K562 (cell line): ENCODE measurements at regions not wholly inside any gene's neighbourhood (a gene's known extent, or its start where the extent isn't known, plus 50 kb on each side); places are given as distances from the start of the nearest gene placed in this dataset.

Experiments
- ATAC-seq: fragments of 200-7000 bp; cut with Tn5 transposase; 3 replicates; pipeline ENCODE4 v1.9.1; 2020; ENCODE audit warnings: moderate library complexity
- BruUV-seq: library from RNA; stranded (reverse); fragments of 400-500 nt; replicated peaks from 2 replicates; lab custom pipeline; 2021; lab: Mats Ljungman, UMichigan
- CTCF ChIA-PET: fragments of 300-600 bp; formaldehyde crosslinking; extraction: SDS; loops from one replicate; lab custom pipeline; 2021; ENCODE audit warnings: low intra/inter-chr PET ratio; lab: Yijun Ruan, JAX
- POLR2A ChIA-PET: fragments of 300-600, 350-650 bp; sonication (Branson Sonifier 250); formaldehyde crosslinking; extraction: SDS; loops from one replicate; lab custom pipeline; 2021; ENCODE audit warnings: antibody characterized with exemption, inconsistent platforms; lab: Yijun Ruan, JAX
- DNase-seq, 4 experiments: peaks; one replicate each; pipeline versions ENCODE4 v3.0.0 to v3.0.0-alpha.2; 2011 to 2018; ENCODE audit warnings: low spot score in 3 of 4, mixed read lengths in 3 of 4; ENCODE audit errors: extremely low read depth in 1 of 4
- FAIRE-seq: peaks from 2 replicates; lab custom pipeline; 2011; peaks lifted over from hg19 to GRCh38; lab: Jason Lieb, UNC
- H2AFZ ChIP-seq: 2 replicates; pipeline ENCODE4 v1.6.0; 2011; ENCODE audit warnings: low read depth, low read length, control low read depth, inconsistent platforms
- H3K27ac ChIP-seq: fragments of 200-600 bp; 3 replicates; pipeline ENCODE4 v1.8.0; 2011; ENCODE audit warnings: low read depth, mild to moderate bottlenecking, control low read depth, inconsistent platforms, low read length, moderate library complexity, mixed read lengths; ENCODE audit errors: extremely low read depth
- H3K27me3 ChIP-seq, 2 experiments: fragments of 300-600 bp in 1 of 2; 2 replicates in 1 of 2; 3 replicates in 1 of 2; pipeline versions ENCODE4 v1.6.0 to v1.8.0; 2011; ENCODE audit warnings: inconsistent platforms in 2 of 2, low read length in 2 of 2, mild to moderate bottlenecking in 1 of 2, mixed read lengths in 1 of 2, moderate library complexity in 1 of 2; ENCODE audit not compliant: control insufficient read depth in 2 of 2, insufficient read depth in 2 of 2
- H3K36me3 ChIP-seq: fragments of 300-600 bp; 3 replicates; pipeline ENCODE4 v1.8.0; 2011; ENCODE audit warnings: mild to moderate bottlenecking, low read length, inconsistent platforms; ENCODE audit not compliant: control insufficient read depth, insufficient read depth
- H3K4me1 ChIP-seq, 2 experiments: fragments of 200-600 bp in 1 of 2; replicated peaks in 1 of 2; 2 replicates in 1 of 2; 3 replicates in 1 of 2; pipeline versions ENCODE4 v1.5.1 to v1.8.0; 2011; ENCODE audit warnings: inconsistent platforms in 2 of 2, low read length in 2 of 2, mild to moderate bottlenecking in 1 of 2, mixed read lengths in 1 of 2, moderate library complexity in 1 of 2; ENCODE audit not compliant: control insufficient read depth in 2 of 2, insufficient read depth in 2 of 2
- H3K4me2 ChIP-seq: 2 replicates; pipeline ENCODE4 v1.6.1; 2011; ENCODE audit warnings: low read length, control low read depth, inconsistent platforms, mixed read lengths; ENCODE audit not compliant: insufficient read depth
- H3K4me3 ChIP-seq: fragments of 200-600 bp; sonication (generic), shearing (Covaris generic); 2 replicates; pipeline ENCODE4 v1.5.1; 2016; ENCODE audit warnings: control low read depth, inconsistent platforms
- H3K79me2 ChIP-seq: fragments of 200-600 bp; 3 replicates; pipeline ENCODE4 v1.8.0; 2011; ENCODE audit warnings: low read length, inconsistent platforms; ENCODE audit not compliant: control insufficient read depth, insufficient read depth
- H3K9ac ChIP-seq, 2 experiments: 2 replicates each; pipeline versions ENCODE4 v1.6.0 to v1.6.1; 2011; ENCODE audit warnings: low read depth in 2 of 2, low read length in 2 of 2, control low read depth in 1 of 2, inconsistent platforms in 1 of 2, mild to moderate bottlenecking in 1 of 2, mixed read lengths in 1 of 2; ENCODE audit not compliant: insufficient read depth in 1 of 2
- H3K9me1 ChIP-seq: one replicate; pipeline ENCODE4 v1.6.0; 2011; ENCODE audit warnings: inconsistent platforms, mild to moderate bottlenecking, low read length, moderate library complexity; ENCODE audit not compliant: control insufficient read depth, insufficient read depth
- H3K9me3 ChIP-seq: replicated peaks from 2 replicates; pipeline ENCODE4 v1.5.1; 2011; ENCODE audit warnings: low read depth, low read length, inconsistent platforms; ENCODE audit not compliant: control insufficient read depth, insufficient read depth
- H4K20me1 ChIP-seq: replicated peaks from 2 replicates; pipeline ENCODE4 v1.6.1; 2011; ENCODE audit warnings: low read length, inconsistent platforms, mixed read lengths; ENCODE audit not compliant: control insufficient read depth, insufficient read depth
- EP300 ChIP-seq: IDR thresholded peaks from 2 replicates; pipeline ENCODE4 v1.6.1; 2012; ENCODE audit warnings: low read length, improper control_type of control experiment
- RHOXF2B ChIP-seq: fragments of 250-450 bp; sonication (Bioruptor Pico); conservative IDR thresholded peaks from 2 replicates; pipeline ENCODE4 v1.5.1; 2021
- SRSF9 ChIP-seq: fragments of 200-400 bp; formaldehyde crosslinking; IDR thresholded peaks from 2 replicates; pipeline ENCODE4 v1.6.1; 2017; ENCODE audit warnings: low read depth, low read length, borderline replicate concordance
- whole genome bisulfite sequencing: fragments of 100-300 bp; shearing (Covaris generic); methylation state at CpG from one replicate; pipeline ENCODE4 v1.1.6; 2016; ENCODE audit warnings: low coverage, mixed read lengths; ENCODE audit not compliant: insufficient coverage; ENCODE audit errors: missing lambda C conversion rate; 5-methylcytosine and 5-hydroxymethylcytosine counted together
- in situ Hi-C: fragments of 300-500 bp; cut with MboI; formaldehyde crosslinking; loops from 4 replicates; pipeline ENCODE4 v1.15.0; 2018; ENCODE audit warnings: inconsistent platforms, mixed read lengths
- intact Hi-C: fragments of 100-400 bp; cut with micrococcal nuclease; formaldehyde crosslinking; loops from 2 replicates; pipeline ENCODE4 v1.14.2; 2022
- TF ChIP-seq, protein P1 (sequence below): fragments of 250-450 bp; sonication (Bioruptor Pico); IDR thresholded peaks from 2 replicates; pipeline ENCODE4 v1.5.0; 2020; ENCODE audit warnings: mild to moderate bottlenecking
- TF ChIP-seq, protein P2 (sequence below): fragments of 450-650 bp; IDR thresholded peaks from 2 replicates; pipeline ENCODE4 v1.6.1; 2016; ENCODE audit warnings: mild to moderate bottlenecking, moderate library complexity
- TF ChIP-seq, protein P3 (sequence below): sonication (generic); formaldehyde crosslinking; IDR thresholded peaks from 2 replicates; pipeline ENCODE4 v1.8.0; 2023; ENCODE audit warnings: mild to moderate bottlenecking, missing genetic modification reagents

DNA sequence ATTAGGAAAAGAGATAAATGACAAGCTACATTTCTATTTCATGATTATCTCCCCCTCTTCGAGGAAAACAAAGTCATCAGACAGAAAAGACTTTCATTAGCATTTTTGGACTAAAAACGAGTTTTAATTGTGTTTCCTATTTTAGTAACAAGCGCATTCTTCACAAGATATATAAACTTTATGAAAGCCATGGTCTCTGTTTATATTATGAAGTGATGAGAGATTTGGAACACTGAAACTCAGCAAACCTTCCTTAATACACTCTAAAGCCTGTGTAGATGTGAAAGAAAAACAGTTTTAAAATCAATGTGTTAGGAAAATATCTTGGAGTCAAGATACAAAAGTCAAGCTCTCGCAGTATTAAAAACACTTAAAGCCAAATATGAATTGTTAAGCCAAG is 539.1 kb downstream of the LRFN5 start:
- no peaks in the 10 kb centered on the region for H3K9me3 ChIP-seq
- no peak for ATAC-seq
- no peaks in the 10 kb centered on the region for H3K9me1 ChIP-seq
- POLR2A ChIA-PET: no interaction called here
- no peak for FAIRE-seq
- no peak overlapping the region for H3K4me2 ChIP-seq
- no peaks in the 10 kb centered on the region for H3K79me2 ChIP-seq
- no peaks in the 10 kb centered on the region for H3K27me3 ChIP-seq
- no TSS peak for BruUV-seq
- intact Hi-C loops (no loop called here), in situ Hi-C loops (no loop called here)
- CTCF ChIA-PET: no interaction called here
- H3K27ac ChIP-seq: no peak overlapping the region
- H4K20me1 ChIP-seq: no peaks in the 10 kb centered on the region
- 0% methylated on average over 4 of the region's 4 CpGs for WGBS
- no peak for DNase-seq
- H2AFZ ChIP-seq: no peak overlapping the region
- H3K4me3 ChIP-seq: no peak overlapping the region
- H3K9ac ChIP-seq: no peak overlapping the region
- H3K36me3 ChIP-seq: no peaks in the 10 kb centered on the region
- H3K4me1 ChIP-seq: no peaks in the 10 kb centered on the region
- TF ChIP-seq RHOXF2B (CRISPR knock-in tag): no peak
- TF ChIP-seq SRSF9: no peak
- no peak for TF ChIP-seq EP300
- TF ChIP-seq, protein P1, sequence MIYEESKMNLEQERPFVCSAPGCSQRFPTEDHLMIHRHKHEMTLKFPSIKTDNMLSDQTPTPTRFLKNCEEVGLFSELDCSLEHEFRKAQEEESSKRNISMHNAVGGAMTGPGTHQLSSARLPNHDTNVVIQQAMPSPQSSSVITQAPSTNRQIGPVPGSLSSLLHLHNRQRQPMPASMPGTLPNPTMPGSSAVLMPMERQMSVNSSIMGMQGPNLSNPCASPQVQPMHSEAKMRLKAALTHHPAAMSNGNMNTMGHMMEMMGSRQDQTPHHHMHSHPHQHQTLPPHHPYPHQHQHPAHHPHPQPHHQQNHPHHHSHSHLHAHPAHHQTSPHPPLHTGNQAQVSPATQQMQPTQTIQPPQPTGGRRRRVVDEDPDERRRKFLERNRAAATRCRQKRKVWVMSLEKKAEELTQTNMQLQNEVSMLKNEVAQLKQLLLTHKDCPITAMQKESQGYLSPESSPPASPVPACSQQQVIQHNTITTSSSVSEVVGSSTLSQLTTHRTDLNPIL (CRISPR knock-in tag): no peak
- TF ChIP-seq, protein P2, sequence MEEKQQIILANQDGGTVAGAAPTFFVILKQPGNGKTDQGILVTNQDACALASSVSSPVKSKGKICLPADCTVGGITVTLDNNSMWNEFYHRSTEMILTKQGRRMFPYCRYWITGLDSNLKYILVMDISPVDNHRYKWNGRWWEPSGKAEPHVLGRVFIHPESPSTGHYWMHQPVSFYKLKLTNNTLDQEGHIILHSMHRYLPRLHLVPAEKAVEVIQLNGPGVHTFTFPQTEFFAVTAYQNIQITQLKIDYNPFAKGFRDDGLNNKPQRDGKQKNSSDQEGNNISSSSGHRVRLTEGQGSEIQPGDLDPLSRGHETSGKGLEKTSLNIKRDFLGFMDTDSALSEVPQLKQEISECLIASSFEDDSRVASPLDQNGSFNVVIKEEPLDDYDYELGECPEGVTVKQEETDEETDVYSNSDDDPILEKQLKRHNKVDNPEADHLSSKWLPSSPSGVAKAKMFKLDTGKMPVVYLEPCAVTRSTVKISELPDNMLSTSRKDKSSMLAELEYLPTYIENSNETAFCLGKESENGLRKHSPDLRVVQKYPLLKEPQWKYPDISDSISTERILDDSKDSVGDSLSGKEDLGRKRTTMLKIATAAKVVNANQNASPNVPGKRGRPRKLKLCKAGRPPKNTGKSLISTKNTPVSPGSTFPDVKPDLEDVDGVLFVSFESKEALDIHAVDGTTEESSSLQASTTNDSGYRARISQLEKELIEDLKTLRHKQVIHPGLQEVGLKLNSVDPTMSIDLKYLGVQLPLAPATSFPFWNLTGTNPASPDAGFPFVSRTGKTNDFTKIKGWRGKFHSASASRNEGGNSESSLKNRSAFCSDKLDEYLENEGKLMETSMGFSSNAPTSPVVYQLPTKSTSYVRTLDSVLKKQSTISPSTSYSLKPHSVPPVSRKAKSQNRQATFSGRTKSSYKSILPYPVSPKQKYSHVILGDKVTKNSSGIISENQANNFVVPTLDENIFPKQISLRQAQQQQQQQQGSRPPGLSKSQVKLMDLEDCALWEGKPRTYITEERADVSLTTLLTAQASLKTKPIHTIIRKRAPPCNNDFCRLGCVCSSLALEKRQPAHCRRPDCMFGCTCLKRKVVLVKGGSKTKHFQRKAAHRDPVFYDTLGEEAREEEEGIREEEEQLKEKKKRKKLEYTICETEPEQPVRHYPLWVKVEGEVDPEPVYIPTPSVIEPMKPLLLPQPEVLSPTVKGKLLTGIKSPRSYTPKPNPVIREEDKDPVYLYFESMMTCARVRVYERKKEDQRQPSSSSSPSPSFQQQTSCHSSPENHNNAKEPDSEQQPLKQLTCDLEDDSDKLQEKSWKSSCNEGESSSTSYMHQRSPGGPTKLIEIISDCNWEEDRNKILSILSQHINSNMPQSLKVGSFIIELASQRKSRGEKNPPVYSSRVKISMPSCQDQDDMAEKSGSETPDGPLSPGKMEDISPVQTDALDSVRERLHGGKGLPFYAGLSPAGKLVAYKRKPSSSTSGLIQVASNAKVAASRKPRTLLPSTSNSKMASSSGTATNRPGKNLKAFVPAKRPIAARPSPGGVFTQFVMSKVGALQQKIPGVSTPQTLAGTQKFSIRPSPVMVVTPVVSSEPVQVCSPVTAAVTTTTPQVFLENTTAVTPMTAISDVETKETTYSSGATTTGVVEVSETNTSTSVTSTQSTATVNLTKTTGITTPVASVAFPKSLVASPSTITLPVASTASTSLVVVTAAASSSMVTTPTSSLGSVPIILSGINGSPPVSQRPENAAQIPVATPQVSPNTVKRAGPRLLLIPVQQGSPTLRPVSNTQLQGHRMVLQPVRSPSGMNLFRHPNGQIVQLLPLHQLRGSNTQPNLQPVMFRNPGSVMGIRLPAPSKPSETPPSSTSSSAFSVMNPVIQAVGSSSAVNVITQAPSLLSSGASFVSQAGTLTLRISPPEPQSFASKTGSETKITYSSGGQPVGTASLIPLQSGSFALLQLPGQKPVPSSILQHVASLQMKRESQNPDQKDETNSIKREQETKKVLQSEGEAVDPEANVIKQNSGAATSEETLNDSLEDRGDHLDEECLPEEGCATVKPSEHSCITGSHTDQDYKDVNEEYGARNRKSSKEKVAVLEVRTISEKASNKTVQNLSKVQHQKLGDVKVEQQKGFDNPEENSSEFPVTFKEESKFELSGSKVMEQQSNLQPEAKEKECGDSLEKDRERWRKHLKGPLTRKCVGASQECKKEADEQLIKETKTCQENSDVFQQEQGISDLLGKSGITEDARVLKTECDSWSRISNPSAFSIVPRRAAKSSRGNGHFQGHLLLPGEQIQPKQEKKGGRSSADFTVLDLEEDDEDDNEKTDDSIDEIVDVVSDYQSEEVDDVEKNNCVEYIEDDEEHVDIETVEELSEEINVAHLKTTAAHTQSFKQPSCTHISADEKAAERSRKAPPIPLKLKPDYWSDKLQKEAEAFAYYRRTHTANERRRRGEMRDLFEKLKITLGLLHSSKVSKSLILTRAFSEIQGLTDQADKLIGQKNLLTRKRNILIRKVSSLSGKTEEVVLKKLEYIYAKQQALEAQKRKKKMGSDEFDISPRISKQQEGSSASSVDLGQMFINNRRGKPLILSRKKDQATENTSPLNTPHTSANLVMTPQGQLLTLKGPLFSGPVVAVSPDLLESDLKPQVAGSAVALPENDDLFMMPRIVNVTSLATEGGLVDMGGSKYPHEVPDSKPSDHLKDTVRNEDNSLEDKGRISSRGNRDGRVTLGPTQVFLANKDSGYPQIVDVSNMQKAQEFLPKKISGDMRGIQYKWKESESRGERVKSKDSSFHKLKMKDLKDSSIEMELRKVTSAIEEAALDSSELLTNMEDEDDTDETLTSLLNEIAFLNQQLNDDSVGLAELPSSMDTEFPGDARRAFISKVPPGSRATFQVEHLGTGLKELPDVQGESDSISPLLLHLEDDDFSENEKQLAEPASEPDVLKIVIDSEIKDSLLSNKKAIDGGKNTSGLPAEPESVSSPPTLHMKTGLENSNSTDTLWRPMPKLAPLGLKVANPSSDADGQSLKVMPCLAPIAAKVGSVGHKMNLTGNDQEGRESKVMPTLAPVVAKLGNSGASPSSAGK: no peak
- TF ChIP-seq, protein P3, sequence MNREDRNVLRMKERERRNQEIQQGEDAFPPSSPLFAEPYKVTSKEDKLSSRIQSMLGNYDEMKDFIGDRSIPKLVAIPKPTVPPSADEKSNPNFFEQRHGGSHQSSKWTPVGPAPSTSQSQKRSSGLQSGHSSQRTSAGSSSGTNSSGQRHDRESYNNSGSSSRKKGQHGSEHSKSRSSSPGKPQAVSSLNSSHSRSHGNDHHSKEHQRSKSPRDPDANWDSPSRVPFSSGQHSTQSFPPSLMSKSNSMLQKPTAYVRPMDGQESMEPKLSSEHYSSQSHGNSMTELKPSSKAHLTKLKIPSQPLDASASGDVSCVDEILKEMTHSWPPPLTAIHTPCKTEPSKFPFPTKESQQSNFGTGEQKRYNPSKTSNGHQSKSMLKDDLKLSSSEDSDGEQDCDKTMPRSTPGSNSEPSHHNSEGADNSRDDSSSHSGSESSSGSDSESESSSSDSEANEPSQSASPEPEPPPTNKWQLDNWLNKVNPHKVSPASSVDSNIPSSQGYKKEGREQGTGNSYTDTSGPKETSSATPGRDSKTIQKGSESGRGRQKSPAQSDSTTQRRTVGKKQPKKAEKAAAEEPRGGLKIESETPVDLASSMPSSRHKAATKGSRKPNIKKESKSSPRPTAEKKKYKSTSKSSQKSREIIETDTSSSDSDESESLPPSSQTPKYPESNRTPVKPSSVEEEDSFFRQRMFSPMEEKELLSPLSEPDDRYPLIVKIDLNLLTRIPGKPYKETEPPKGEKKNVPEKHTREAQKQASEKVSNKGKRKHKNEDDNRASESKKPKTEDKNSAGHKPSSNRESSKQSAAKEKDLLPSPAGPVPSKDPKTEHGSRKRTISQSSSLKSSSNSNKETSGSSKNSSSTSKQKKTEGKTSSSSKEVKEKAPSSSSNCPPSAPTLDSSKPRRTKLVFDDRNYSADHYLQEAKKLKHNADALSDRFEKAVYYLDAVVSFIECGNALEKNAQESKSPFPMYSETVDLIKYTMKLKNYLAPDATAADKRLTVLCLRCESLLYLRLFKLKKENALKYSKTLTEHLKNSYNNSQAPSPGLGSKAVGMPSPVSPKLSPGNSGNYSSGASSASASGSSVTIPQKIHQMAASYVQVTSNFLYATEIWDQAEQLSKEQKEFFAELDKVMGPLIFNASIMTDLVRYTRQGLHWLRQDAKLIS (CRISPR knock-in tag): no peak
